Stomach (tissue), 4 donors: ENCODE measurements at regions not wholly inside any gene's neighbourhood (a gene's known extent, or its start where the extent isn't known, plus 50 kb on each side); places are given as distances from the start of the nearest gene placed in this dataset.

Experiments
- POLR2A ChIP-seq, 4 donors: fragments of 450-650 bp; IDR thresholded peaks; one replicate each; pipeline ENCODE4 v1.6.1; 2016; ENCODE audit warnings: antibody characterized with exemption in 4 of 4, control low read depth in 2 of 4, mild to moderate bottlenecking in 1 of 4, moderate library complexity in 1 of 4
- POLR2AphosphoS5 ChIP-seq, 3 donors: sonication (generic); formaldehyde crosslinking; IDR thresholded peaks; one replicate each; pipeline ENCODE4 v1.6.1; 2016; ENCODE audit warnings: antibody characterized with exemption in 3 of 3
- TF ChIP-seq, protein P1 (sequence below), 7 experiments: fragments of 450-650 bp in 4 of 7; fragments of 200-600 bp in 3 of 7; sonication (generic) in 3 of 7; IDR thresholded peaks; one replicate each; pipeline ENCODE4 v1.5.1; 2016 to 2019; ENCODE audit warnings: antibody characterized with exemption in 7 of 7, control low read depth in 2 of 7, mild to moderate bottlenecking in 1 of 7

- TF ChIP-seq POLR2A (IDR thresholded peaks at IDR 0.05) (no peak), POLR2AphosphoS5 (IDR thresholded peaks at IDR 0.05) (no peak)
- TF ChIP-seq, protein P1, sequence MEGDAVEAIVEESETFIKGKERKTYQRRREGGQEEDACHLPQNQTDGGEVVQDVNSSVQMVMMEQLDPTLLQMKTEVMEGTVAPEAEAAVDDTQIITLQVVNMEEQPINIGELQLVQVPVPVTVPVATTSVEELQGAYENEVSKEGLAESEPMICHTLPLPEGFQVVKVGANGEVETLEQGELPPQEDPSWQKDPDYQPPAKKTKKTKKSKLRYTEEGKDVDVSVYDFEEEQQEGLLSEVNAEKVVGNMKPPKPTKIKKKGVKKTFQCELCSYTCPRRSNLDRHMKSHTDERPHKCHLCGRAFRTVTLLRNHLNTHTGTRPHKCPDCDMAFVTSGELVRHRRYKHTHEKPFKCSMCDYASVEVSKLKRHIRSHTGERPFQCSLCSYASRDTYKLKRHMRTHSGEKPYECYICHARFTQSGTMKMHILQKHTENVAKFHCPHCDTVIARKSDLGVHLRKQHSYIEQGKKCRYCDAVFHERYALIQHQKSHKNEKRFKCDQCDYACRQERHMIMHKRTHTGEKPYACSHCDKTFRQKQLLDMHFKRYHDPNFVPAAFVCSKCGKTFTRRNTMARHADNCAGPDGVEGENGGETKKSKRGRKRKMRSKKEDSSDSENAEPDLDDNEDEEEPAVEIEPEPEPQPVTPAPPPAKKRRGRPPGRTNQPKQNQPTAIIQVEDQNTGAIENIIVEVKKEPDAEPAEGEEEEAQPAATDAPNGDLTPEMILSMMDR (IDR thresholded peaks at IDR 0.05) = no peak
Observed at GRCh38 chr5:9955586-9955985, 294.1 kb downstream of the ATPSCKMT start.
